ENCODE measurements at regions not wholly inside any gene's neighbourhood (a gene's known extent, or its start where the extent isn't known, plus 50 kb on each side); places are given as distances from the start of the nearest gene placed in this dataset.
"Not testable (repeated sequence)": the region's sequence is repeated elsewhere in the genome, so short reads cannot be mapped to it uniquely, and the experiment has no call there.

GRCh38 chr2:192535956-192536921 lies 341.5 kb upstream of the TMEFF2 start:
- H3K36me3 ChIP-seq (ENCODE audit: insufficient read depth, low read depth, low read length): no peaks in the 10 kb centered on the region
- H3K4me3 ChIP-seq (ENCODE audit: low read length): no peak overlapping the region
- H3K27me3 ChIP-seq (ENCODE audit: insufficient read depth, low read length): no peaks in the 10 kb centered on the region
- no peaks in the 10 kb centered on the region for H3K4me1 ChIP-seq (ENCODE audit: insufficient read depth, low read length)
- no peak overlapping the region for H3K27ac ChIP-seq (ENCODE audit: low read length)
- H3K9me3 ChIP-seq (ENCODE audit: insufficient read depth, low read depth, low read length): no peaks in the 10 kb centered on the region
- no peak overlapping the region for H3K9ac ChIP-seq (ENCODE audit: low read depth, low read length)

- no peaks in the 10 kb centered on the region for H3K9me3 ChIP-seq (ENCODE audit: insufficient read depth, low read depth, low read length)
These were observed 339.3 kb upstream of the TMEFF2 start for GRCh38 chr2:192534072-192534471.

DNA sequence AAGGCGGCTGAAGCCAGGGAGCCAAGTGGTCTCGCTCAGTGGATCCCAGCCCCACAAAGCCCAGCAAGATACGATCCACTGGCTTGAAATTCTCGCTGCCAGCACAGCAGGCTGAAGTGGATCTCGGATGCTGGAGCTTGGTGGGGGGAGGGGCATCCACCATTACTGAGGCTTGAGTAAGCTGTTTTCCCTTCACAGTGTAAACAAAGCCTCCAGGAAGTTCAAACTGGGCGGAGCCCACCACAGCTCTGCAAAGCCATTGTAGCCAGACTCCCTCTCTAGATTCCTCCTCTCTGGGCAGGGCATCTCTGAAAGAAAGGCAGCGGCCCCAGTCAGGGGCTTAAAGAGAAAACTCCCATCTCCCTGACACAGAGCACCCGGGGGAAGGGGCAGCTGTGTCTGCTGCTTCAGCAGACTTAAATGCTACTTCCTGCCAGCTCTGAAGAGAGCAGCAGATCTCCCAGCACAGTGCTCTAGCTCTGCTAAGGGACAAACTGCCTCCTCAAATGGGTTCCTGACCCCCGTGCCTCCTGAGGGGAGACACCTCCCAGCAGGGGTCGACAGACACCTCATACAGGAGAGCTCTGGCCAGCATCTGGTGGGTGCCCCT lies 330.0 kb upstream of the TMEFF2 start:
- not testable (repeated sequence) for H3K4me3 ChIP-seq (ENCODE audit: low read length); H3K36me3 ChIP-seq (ENCODE audit: insufficient read depth, low read depth, low read length); H3K9ac ChIP-seq (ENCODE audit: low read depth, low read length); H3K27me3 ChIP-seq (ENCODE audit: insufficient read depth, low read length); H3K9me3 ChIP-seq (ENCODE audit: insufficient read depth, low read depth, low read length); H3K4me1 ChIP-seq (ENCODE audit: insufficient read depth, low read length); H3K27ac ChIP-seq (ENCODE audit: low read length)

More at GRCh38 chr2:192534072-192534471, 339.3 kb upstream of the TMEFF2 start:
- H3K27ac ChIP-seq (ENCODE audit: low read length): no peak overlapping the region
- no peak overlapping the region for H3K4me3 ChIP-seq (ENCODE audit: low read length)
- H3K36me3 ChIP-seq (ENCODE audit: insufficient read depth, low read depth, low read length): no peaks in the 10 kb centered on the region
- H3K27me3 ChIP-seq (ENCODE audit: insufficient read depth, low read length): no peaks in the 10 kb centered on the region
- H3K9ac ChIP-seq (ENCODE audit: low read depth, low read length): no peak overlapping the region
- no peaks in the 10 kb centered on the region for H3K4me1 ChIP-seq (ENCODE audit: insufficient read depth, low read length)

DNA sequence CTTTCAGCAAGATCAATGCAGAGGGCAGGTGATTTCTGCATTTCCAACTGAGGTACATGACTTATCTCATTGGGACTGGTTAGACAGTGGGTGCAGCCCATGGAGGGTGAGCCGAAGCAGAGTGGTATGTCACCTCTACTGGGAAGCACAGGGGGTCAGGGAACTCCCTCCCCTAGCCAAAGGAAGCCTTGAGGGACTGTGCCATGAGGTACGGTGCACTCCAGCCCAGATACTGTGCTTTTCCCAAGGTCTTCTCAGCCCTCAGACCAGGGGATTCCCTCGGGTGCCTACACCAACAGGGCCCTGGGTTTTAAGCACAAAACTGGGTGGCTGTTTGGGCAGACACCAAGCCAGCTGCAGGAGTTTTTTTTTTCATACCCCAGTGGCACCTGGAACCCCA lies 329.5 kb upstream of the TMEFF2 start:
- H3K9ac ChIP-seq (ENCODE audit: low read depth, low read length); H3K27ac ChIP-seq (ENCODE audit: low read length); H3K4me1 ChIP-seq (ENCODE audit: insufficient read depth, low read length); H3K4me3 ChIP-seq (ENCODE audit: low read length); H3K27me3 ChIP-seq (ENCODE audit: insufficient read depth, low read length); H3K36me3 ChIP-seq (ENCODE audit: insufficient read depth, low read depth, low read length); H3K9me3 ChIP-seq (ENCODE audit: insufficient read depth, low read depth, low read length): not testable (repeated sequence)

- H3K4me1 ChIP-seq (ENCODE audit: insufficient read depth, low read length): no peaks in the 10 kb centered on the region
- H3K9ac ChIP-seq (ENCODE audit: low read depth, low read length): no peak overlapping the region
- no peak overlapping the region for H3K27ac ChIP-seq (ENCODE audit: low read length)
- H3K27me3 ChIP-seq (ENCODE audit: insufficient read depth, low read length): no peaks in the 10 kb centered on the region
- H3K4me3 ChIP-seq (ENCODE audit: low read length): no peak overlapping the region
- H3K36me3 ChIP-seq (ENCODE audit: insufficient read depth, low read depth, low read length): no peaks in the 10 kb centered on the region
- no peaks in the 10 kb centered on the region for H3K9me3 ChIP-seq (ENCODE audit: insufficient read depth, low read depth, low read length)
These were observed 321.2 kb upstream of the TMEFF2 start for GRCh38 chr2:192515937-192516336.

- H3K9ac ChIP-seq (ENCODE audit: low read depth, low read length): no peak overlapping the region
- H3K27me3 ChIP-seq (ENCODE audit: insufficient read depth, low read length): no peaks in the 10 kb centered on the region
- no peaks in the 10 kb centered on the region for H3K36me3 ChIP-seq (ENCODE audit: insufficient read depth, low read depth, low read length)
- no peak overlapping the region for H3K27ac ChIP-seq (ENCODE audit: low read length)
- H3K4me1 ChIP-seq (ENCODE audit: insufficient read depth, low read length): no peaks in the 10 kb centered on the region
- no peak overlapping the region for H3K4me3 ChIP-seq (ENCODE audit: low read length)
- no peaks in the 10 kb centered on the region for H3K9me3 ChIP-seq (ENCODE audit: insufficient read depth, low read depth, low read length)
These were observed 318.8 kb upstream of the TMEFF2 start for GRCh38 chr2:192513575-192513974.

- not testable (repeated sequence) for H3K27ac ChIP-seq (ENCODE audit: low read length); H3K9ac ChIP-seq (ENCODE audit: low read depth, low read length); H3K36me3 ChIP-seq (ENCODE audit: insufficient read depth, low read depth, low read length); H3K4me1 ChIP-seq (ENCODE audit: insufficient read depth, low read length); H3K4me3 ChIP-seq (ENCODE audit: low read length); H3K27me3 ChIP-seq (ENCODE audit: insufficient read depth, low read length)
- H3K9me3 ChIP-seq (ENCODE audit: insufficient read depth, low read depth, low read length): peaks cover 10% of the 10 kb centered on the region; the same call in 1 of the 2 replicates
These were observed 313.2 kb upstream of the TMEFF2 start for GRCh38 chr2:192507836-192508450.

- H3K9ac ChIP-seq (ENCODE audit: low read depth, low read length): no peak overlapping the region
- H3K27ac ChIP-seq (ENCODE audit: low read length): no peak overlapping the region
- no peak overlapping the region for H3K4me3 ChIP-seq (ENCODE audit: low read length)
These were observed 305.9 kb upstream of the TMEFF2 start for GRCh38 chr2:192500550-192501200.

GRCh38 chr2:192499476-192499875 lies 304.7 kb upstream of the TMEFF2 start:
- Histone ChIP-seq H3K4me1 (ENCODE audit: insufficient read depth, low read length) (no peaks in the 10 kb centered on the region), H3K9me3 (ENCODE audit: insufficient read depth, low read depth, low read length) (no peaks in the 10 kb centered on the region), H3K27ac (ENCODE audit: low read length) (no peak overlapping the region)

More at GRCh38 chr2:192500550-192501200, 305.9 kb upstream of the TMEFF2 start:
- Histone ChIP-seq H3K36me3 (ENCODE audit: insufficient read depth, low read depth, low read length) (no peaks in the 10 kb centered on the region), H3K4me1 (ENCODE audit: insufficient read depth, low read length) (no peaks in the 10 kb centered on the region), H3K27me3 (ENCODE audit: insufficient read depth, low read length) (no peaks in the 10 kb centered on the region), H3K9me3 (ENCODE audit: insufficient read depth, low read depth, low read length) (no peaks in the 10 kb centered on the region)

DNA sequence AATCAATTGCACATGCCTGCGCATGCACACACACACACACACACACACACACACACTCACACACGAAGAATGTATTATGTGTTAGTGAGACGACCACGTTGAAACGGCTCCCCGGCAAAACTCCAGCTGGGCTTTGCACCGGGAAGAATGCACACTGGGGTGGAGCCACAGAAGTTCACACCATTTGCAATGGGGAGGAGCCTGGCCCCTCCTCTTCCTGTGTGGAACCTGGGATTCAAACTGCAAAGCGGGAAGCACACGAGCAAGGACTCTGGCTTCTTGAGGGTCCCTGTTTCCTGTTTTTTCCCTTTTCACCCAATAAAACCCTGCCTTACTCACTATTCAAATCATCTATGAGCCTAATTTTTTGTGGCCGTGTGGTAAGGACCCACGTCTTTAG lies 304.0 kb upstream of the TMEFF2 start:
- no peaks in the 10 kb centered on the region for H3K9me3 ChIP-seq (ENCODE audit: insufficient read depth, low read depth, low read length)
- H3K4me3 ChIP-seq (ENCODE audit: low read length): no peak overlapping the region
- H3K4me1 ChIP-seq (ENCODE audit: insufficient read depth, low read length): no peaks in the 10 kb centered on the region
- no peak overlapping the region for H3K27ac ChIP-seq (ENCODE audit: low read length)
- H3K27me3 ChIP-seq (ENCODE audit: insufficient read depth, low read length): no peaks in the 10 kb centered on the region
- H3K9ac ChIP-seq (ENCODE audit: low read depth, low read length): no peak overlapping the region
- no peaks in the 10 kb centered on the region for H3K36me3 ChIP-seq (ENCODE audit: insufficient read depth, low read depth, low read length)

More at GRCh38 chr2:192499476-192499875, 304.7 kb upstream of the TMEFF2 start:
- Histone ChIP-seq H3K4me3 (ENCODE audit: low read length) (no peak overlapping the region), H3K36me3 (ENCODE audit: insufficient read depth, low read depth, low read length) (no peaks in the 10 kb centered on the region), H3K9ac (ENCODE audit: low read depth, low read length) (no peak overlapping the region), H3K27me3 (ENCODE audit: insufficient read depth, low read length) (no peaks in the 10 kb centered on the region)

- not testable (repeated sequence) for H3K27me3 ChIP-seq (ENCODE audit: insufficient read depth, low read length)
These were observed 293.4 kb upstream of the TMEFF2 start for GRCh38 chr2:192488158-192488557.

More at GRCh38 chr2:192488158-192488557, 293.4 kb upstream of the TMEFF2 start:
- H3K4me3 ChIP-seq (ENCODE audit: low read length); H3K9me3 ChIP-seq (ENCODE audit: insufficient read depth, low read depth, low read length); H3K9ac ChIP-seq (ENCODE audit: low read depth, low read length); H3K36me3 ChIP-seq (ENCODE audit: insufficient read depth, low read depth, low read length); H3K27ac ChIP-seq (ENCODE audit: low read length); H3K4me1 ChIP-seq (ENCODE audit: insufficient read depth, low read length): not testable (repeated sequence)

Measured in iPS-20b (cell line).